WTC11 (cell line): ENCODE measurements at regions not wholly inside any gene's neighbourhood (a gene's known extent, or its start where the extent isn't known, plus 50 kb on each side); places are given as distances from the start of the nearest gene placed in this dataset.
A peak's percentile ranks its signal among the peaks of the same experiment; 100 is the strongest.

ENCODE experiments used
- ATAC-seq: fragments of 200-7000 bp; cut with Tn5 transposase; 2 replicates; pipeline ENCODE4 v1.10.0; 2021; ENCODE audit warnings: mild to moderate bottlenecking, moderate library complexity
- CTCF ChIA-PET: fragments of 300-600 bp; sonication (Branson Sonifier 250); formaldehyde crosslinking; loops from one replicate; lab custom pipeline; 2021; ENCODE audit warnings: antibody characterized with exemption; lab: Charles Lee
- POLR2A ChIA-PET: fragments of 350-600 bp; sonication (Branson Sonifier 250); formaldehyde crosslinking; loops from one replicate; lab custom pipeline; 2021; ENCODE audit warnings: antibody characterized with exemption; lab: Charles Lee
- DNase-seq: peaks from one replicate; pipeline ENCODE4 v3.0.0; 2021; ENCODE audit warnings: low spot score
- H3K27ac Mint-ChIP-seq: 2 replicates; pipeline ENCODE4 v1.8.0; 2021; ENCODE audit warnings: mixed read lengths
- H3K27me3 Mint-ChIP-seq: 2 replicates; pipeline ENCODE4 v1.8.0; 2021; ENCODE audit warnings: low read depth, mild to moderate bottlenecking, moderate library complexity, mixed read lengths
- H3K36me3 Mint-ChIP-seq: 2 replicates; pipeline ENCODE4 v1.8.0; 2021; ENCODE audit warnings: mixed read lengths
- H3K4me1 Mint-ChIP-seq: 2 replicates; pipeline ENCODE4 v1.8.0; 2022; ENCODE audit warnings: mixed read lengths
- H3K4me3 Mint-ChIP-seq: 2 replicates; pipeline ENCODE4 v1.8.0; 2021; ENCODE audit warnings: mild to moderate bottlenecking, moderate library complexity, mixed read lengths
- H3K9me3 Mint-ChIP-seq: 2 replicates; pipeline ENCODE4 v1.8.0; 2021; ENCODE audit warnings: mixed read lengths
- AFF4 ChIP-seq: sonication (generic); formaldehyde crosslinking; IDR thresholded peaks from 2 replicates; pipeline ENCODE4 v1.8.1; 2023; ENCODE audit warnings: mild to moderate bottlenecking, missing genetic modification reagents, borderline replicate concordance
- AR ChIP-seq: fragments of 250-450 bp; sonication (Bioruptor Pico); IDR thresholded peaks from 2 replicates; pipeline ENCODE4 v1.9.0; 2021; ENCODE audit warnings: mild to moderate bottlenecking
- ARID4B ChIP-seq: sonication (generic); formaldehyde crosslinking; IDR thresholded peaks from 2 replicates; pipeline ENCODE4 v1.8.0; 2023; ENCODE audit warnings: missing genetic modification reagents, mild to moderate bottlenecking, borderline replicate concordance
- CREM ChIP-seq: sonication (generic); formaldehyde crosslinking; IDR thresholded peaks from 2 replicates; pipeline ENCODE4 v1.8.1; 2022; ENCODE audit warnings: mild to moderate bottlenecking, missing genetic modification reagents, moderate library complexity
- ERG ChIP-seq: fragments of 250-450 bp; sonication (Bioruptor Pico); IDR thresholded peaks from 2 replicates; pipeline ENCODE4 v1.8.0; 2021; ENCODE audit warnings: mild to moderate bottlenecking
- FOXP1 ChIP-seq: sonication (generic); formaldehyde crosslinking; IDR thresholded peaks from 2 replicates; pipeline ENCODE4 v1.8.0; 2022; ENCODE audit warnings: missing genetic modification reagents, mild to moderate bottlenecking, moderate library complexity, borderline replicate concordance
- NFYB ChIP-seq: sonication (generic); formaldehyde crosslinking; conservative IDR thresholded peaks from 2 replicates; pipeline ENCODE4 v1.8.0; 2022; ENCODE audit warnings: low read depth, missing genetic modification reagents
- NR1H2 ChIP-seq: sonication (generic); formaldehyde crosslinking; IDR thresholded peaks from 2 replicates; pipeline ENCODE4 v1.9.0; 2021; ENCODE audit warnings: mild to moderate bottlenecking, moderate library complexity, missing genetic modification reagents
- RELA ChIP-seq: sonication (generic); formaldehyde crosslinking; IDR thresholded peaks from 2 replicates; pipeline ENCODE4 v1.8.1; 2022; ENCODE audit warnings: missing genetic modification reagents, mild to moderate bottlenecking, borderline replicate concordance
- SMAD3 ChIP-seq: sonication (generic); formaldehyde crosslinking; IDR thresholded peaks from 2 replicates; pipeline ENCODE4 v1.8.0; 2022; ENCODE audit warnings: missing genetic modification reagents, mild to moderate bottlenecking, borderline replicate concordance
- ZNF219 ChIP-seq: sonication (generic); formaldehyde crosslinking; IDR thresholded peaks from 2 replicates; pipeline ENCODE4 v1.8.0; 2023; ENCODE audit warnings: missing genetic modification reagents, mild to moderate bottlenecking, borderline replicate concordance
- ZNF416 ChIP-seq: fragments of 250-450 bp; sonication (Bioruptor Pico); IDR thresholded peaks from 2 replicates; pipeline ENCODE4 v1.9.0; 2021; ENCODE audit warnings: mild to moderate bottlenecking, inconsistent platforms
- ZNF671 ChIP-seq: fragments of 250-450 bp; sonication (Bioruptor Pico); IDR thresholded peaks from 2 replicates; pipeline ENCODE4 v1.8.0; 2021; ENCODE audit warnings: mild to moderate bottlenecking
- TF ChIP-seq, protein P1 (sequence below): sonication (generic); formaldehyde crosslinking; IDR thresholded peaks from 2 replicates; pipeline ENCODE4 v1.8.1; 2023; ENCODE audit warnings: mild to moderate bottlenecking, missing genetic modification reagents, moderate library complexity
- TF ChIP-seq, protein P2 (sequence below): sonication (generic); formaldehyde crosslinking; IDR thresholded peaks from 2 replicates; pipeline ENCODE4 v1.8.1; 2023; ENCODE audit warnings: mild to moderate bottlenecking, missing genetic modification reagents, moderate library complexity
- TF ChIP-seq, protein P3 (sequence below): sonication (generic); formaldehyde crosslinking; IDR thresholded peaks from 2 replicates; pipeline ENCODE4 v1.8.0; 2023; ENCODE audit warnings: mild to moderate bottlenecking, missing genetic modification reagents
- TF ChIP-seq, protein P4 (sequence below): sonication (generic); formaldehyde crosslinking; IDR thresholded peaks from 2 replicates; pipeline ENCODE4 v1.8.1; 2022; ENCODE audit warnings: mild to moderate bottlenecking, moderate library complexity, missing genetic modification reagents

DNA sequence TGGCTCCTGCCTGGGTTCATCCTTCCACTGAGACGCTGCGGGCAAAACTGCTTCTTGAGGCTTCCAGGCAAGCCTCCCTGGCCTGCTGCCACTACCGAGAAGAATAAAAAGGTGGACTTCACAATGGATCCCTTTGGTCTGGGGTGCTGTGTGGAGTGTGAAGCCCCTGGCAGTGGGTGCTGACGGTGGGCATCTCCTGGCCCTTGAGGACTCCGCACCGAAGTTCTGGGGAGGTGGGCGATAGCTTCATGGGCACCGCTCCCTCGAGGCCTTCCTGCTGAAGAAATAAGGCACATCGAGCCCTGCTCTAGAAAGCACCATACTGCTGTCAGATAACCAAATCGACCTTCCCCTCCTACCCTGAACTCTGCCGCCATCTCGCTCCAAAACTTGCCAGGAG lies 106.6 kb upstream of the CTBP2 start (continued):
- no peak for TF ChIP-seq ARID4B (CRISPR knock-in tag)
- no peak for TF ChIP-seq ZNF416 (CRISPR knock-in tag)
- no peak for TF ChIP-seq ERG (CRISPR knock-in tag)
- no peak for TF ChIP-seq SMAD3
- no peak for TF ChIP-seq FOXP1
- TF ChIP-seq ZNF671 (CRISPR knock-in tag) = no peak
- TF ChIP-seq, protein P1, sequence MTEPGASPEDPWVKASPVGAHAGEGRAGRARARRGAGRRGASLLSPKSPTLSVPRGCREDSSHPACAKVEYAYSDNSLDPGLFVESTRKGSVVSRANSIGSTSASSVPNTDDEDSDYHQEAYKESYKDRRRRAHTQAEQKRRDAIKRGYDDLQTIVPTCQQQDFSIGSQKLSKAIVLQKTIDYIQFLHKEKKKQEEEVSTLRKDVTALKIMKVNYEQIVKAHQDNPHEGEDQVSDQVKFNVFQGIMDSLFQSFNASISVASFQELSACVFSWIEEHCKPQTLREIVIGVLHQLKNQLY = no peak
- no peak for TF ChIP-seq AR (CRISPR knock-in tag)
- TF ChIP-seq, protein P2, sequence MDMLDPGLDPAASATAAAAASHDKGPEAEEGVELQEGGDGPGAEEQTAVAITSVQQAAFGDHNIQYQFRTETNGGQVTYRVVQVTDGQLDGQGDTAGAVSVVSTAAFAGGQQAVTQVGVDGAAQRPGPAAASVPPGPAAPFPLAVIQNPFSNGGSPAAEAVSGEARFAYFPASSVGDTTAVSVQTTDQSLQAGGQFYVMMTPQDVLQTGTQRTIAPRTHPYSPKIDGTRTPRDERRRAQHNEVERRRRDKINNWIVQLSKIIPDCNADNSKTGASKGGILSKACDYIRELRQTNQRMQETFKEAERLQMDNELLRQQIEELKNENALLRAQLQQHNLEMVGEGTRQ (CRISPR knock-in tag) = no peak
- no peak for TF ChIP-seq NFYB (CRISPR knock-in tag)
- TF ChIP-seq, all 79 proteins: peak for 0

DNA sequence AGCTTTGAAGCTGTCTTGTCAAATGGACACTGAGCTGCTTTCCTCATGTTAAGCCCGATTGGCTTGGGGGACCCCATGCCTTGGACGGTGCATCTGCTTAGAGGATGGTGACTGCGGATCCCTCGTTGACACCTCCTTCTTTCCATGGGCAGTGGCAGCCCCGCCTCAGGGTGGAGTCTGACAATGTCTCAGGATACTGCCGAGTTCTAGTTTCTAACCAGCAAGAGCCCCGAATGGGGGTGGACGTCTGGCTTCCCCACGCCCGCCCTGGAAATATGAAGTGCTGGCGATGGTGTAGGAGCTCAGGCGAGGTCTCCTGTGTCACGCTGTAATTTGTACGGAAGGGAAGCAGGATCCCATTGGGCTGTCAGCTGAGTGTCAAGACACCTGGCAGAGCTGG lies 106.2 kb upstream of the CTBP2 start:
- DNase-seq (no peak), ATAC-seq (peak; percentile 39)
- Mint-ChIP-seq H3K27me3 (no peaks in the 10 kb centered on the region), H3K27ac (no peak overlapping the region), H3K4me1 (no peaks in the 10 kb centered on the region), H3K36me3 (no peaks in the 10 kb centered on the region), H3K4me3 (no peak overlapping the region), H3K9me3 (no peaks in the 10 kb centered on the region)
- POLR2A ChIA-PET = interaction anchor here (0.6 kb wide), 1 partner anchor 150 kb away, joined by 6 read pairs; no protein-coding TSS in a partner anchor
- CTCF ChIA-PET = no interaction called here
- no peak for TF ChIP-seq SMAD3
- TF ChIP-seq, protein P3, sequence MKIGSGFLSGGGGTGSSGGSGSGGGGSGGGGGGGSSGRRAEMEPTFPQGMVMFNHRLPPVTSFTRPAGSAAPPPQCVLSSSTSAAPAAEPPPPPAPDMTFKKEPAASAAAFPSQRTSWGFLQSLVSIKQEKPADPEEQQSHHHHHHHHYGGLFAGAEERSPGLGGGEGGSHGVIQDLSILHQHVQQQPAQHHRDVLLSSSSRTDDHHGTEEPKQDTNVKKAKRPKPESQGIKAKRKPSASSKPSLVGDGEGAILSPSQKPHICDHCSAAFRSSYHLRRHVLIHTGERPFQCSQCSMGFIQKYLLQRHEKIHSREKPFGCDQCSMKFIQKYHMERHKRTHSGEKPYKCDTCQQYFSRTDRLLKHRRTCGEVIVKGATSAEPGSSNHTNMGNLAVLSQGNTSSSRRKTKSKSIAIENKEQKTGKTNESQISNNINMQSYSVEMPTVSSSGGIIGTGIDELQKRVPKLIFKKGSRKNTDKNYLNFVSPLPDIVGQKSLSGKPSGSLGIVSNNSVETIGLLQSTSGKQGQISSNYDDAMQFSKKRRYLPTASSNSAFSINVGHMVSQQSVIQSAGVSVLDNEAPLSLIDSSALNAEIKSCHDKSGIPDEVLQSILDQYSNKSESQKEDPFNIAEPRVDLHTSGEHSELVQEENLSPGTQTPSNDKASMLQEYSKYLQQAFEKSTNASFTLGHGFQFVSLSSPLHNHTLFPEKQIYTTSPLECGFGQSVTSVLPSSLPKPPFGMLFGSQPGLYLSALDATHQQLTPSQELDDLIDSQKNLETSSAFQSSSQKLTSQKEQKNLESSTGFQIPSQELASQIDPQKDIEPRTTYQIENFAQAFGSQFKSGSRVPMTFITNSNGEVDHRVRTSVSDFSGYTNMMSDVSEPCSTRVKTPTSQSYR = no peak
- TF ChIP-seq CREM (CRISPR knock-in tag) = no peak
- no peak for TF ChIP-seq RELA (CRISPR knock-in tag)
- TF ChIP-seq AFF4 (CRISPR knock-in tag) = no peak
- no peak for TF ChIP-seq ZNF219
- no peak for TF ChIP-seq NR1H2 (CRISPR knock-in tag)
- TF ChIP-seq, protein P4, sequence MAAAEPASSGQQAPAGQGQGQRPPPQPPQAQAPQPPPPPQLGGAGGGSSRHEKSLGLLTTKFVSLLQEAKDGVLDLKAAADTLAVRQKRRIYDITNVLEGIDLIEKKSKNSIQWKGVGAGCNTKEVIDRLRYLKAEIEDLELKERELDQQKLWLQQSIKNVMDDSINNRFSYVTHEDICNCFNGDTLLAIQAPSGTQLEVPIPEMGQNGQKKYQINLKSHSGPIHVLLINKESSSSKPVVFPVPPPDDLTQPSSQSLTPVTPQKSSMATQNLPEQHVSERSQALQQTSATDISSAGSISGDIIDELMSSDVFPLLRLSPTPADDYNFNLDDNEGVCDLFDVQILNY (CRISPR knock-in tag) = no peak
